GM12864 (cell line): ENCODE measurements at regions not wholly inside any gene's neighbourhood (a gene's known extent, or its start where the extent isn't known, plus 50 kb on each side); places are given as distances from the start of the nearest gene placed in this dataset.

Experiments
- DNase-seq: peaks from one replicate; pipeline ENCODE4 v3.0.0-alpha.2; 2011; ENCODE audit warnings: low read depth
- H3K4me3 ChIP-seq: 2 replicates; pipeline ENCODE4 v1.5.1; 2011; ENCODE audit warnings: mild to moderate bottlenecking, low read depth, low read length, control low read depth
- TF ChIP-seq, protein P1 (sequence below): IDR thresholded peaks from 2 replicates; pipeline ENCODE4 v1.5.1; 2011; ENCODE audit warnings: low read depth, mild to moderate bottlenecking, moderate library complexity, low read length, control low read depth, inconsistent platforms; ENCODE audit errors: missing control alignments

GRCh38 chr3:174639406-174639805, 219.7 kb upstream of the NAALADL2 start:
- DNase-seq = no peak
- no peak overlapping the region for H3K4me3 ChIP-seq
- TF ChIP-seq, protein P1, sequence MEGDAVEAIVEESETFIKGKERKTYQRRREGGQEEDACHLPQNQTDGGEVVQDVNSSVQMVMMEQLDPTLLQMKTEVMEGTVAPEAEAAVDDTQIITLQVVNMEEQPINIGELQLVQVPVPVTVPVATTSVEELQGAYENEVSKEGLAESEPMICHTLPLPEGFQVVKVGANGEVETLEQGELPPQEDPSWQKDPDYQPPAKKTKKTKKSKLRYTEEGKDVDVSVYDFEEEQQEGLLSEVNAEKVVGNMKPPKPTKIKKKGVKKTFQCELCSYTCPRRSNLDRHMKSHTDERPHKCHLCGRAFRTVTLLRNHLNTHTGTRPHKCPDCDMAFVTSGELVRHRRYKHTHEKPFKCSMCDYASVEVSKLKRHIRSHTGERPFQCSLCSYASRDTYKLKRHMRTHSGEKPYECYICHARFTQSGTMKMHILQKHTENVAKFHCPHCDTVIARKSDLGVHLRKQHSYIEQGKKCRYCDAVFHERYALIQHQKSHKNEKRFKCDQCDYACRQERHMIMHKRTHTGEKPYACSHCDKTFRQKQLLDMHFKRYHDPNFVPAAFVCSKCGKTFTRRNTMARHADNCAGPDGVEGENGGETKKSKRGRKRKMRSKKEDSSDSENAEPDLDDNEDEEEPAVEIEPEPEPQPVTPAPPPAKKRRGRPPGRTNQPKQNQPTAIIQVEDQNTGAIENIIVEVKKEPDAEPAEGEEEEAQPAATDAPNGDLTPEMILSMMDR = no peak

DNA sequence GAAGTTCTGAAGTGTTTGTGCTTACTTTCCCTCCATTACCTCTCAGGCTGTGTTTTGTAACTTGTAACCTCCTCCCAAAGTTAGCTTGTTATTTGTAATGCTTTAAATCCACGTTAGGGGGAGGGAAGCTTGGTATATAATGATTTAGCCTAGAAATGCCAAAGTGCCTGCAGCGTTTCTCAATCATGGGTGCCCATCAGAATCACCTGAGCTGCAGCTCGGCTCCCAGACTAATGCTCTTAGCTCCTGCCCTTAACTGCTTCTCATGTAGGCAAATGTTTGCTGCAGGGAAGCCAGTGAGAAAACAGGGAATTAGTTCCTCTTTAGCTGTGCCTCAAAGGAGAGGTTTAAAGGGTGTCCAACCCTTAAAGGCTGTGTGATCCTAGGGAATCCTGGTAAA, 219.2 kb upstream of the NAALADL2 start:
- no peak overlapping the region for H3K4me3 ChIP-seq
- TF ChIP-seq, protein P1 = no peak
- no peak for DNase-seq

DNA sequence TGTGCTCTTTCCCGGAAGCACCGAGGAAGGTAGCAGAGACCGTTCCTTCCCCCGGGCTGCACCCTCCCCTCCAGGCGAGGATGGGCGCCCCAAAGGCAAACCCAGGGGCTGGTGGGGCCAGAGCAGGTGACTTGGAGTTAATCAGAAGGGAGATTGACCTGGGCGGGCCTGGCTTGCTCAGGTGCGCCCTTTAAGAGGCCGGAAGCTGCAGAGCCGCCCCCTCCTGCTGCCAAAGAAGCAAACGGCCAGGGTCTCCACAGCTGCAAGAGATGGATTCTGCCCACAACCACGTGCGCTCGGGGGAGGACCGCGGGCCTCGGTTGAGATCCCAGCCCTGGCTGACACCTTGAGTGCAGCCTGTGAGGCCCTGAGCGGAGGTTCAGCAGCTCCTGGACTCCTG, 218.2 kb upstream of the NAALADL2 start:
- no peak for DNase-seq
- TF ChIP-seq, protein P1 = no peak
- no peak overlapping the region for H3K4me3 ChIP-seq

DNA sequence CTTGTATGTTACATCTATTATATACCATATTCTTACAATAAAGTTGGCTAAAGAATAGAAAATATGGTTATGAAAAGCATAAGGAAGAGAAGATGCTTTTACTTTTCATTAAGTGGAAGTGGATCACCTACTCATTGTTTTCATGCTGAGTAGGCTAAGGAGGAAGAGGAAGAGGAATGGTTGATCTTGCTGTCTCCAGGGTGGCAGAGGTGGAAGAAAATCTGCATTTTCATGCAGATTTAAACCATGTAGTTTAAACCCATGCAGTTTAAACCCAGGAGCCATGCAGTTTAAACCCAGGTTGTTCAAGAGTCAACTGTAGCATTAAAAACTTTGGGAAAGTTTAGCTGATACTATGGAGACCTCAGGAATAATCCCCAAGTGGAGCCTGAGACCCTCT, 214.8 kb upstream of the NAALADL2 start:
- no peak overlapping the region for H3K4me3 ChIP-seq
- no peak for DNase-seq
- TF ChIP-seq, protein P1 = no peak

DNA sequence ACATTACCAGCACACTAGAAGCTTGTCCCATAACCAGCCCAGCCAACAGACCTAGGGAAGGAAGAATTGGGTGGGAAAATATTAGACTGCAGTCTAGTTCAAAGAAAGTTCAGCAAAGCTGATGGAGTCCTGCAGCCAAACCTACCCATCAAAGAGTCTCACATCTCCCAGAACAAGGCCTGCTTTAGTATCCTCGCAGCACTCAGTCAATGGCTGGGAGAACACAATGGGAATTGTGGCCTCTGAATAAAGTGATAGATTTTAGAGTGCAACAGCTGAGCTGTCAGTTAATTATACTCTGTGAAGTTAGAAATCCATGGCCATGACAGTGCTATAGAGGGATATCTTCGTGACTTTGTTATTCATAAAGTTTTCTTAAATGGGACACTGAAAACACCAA, 207.2 kb upstream of the NAALADL2 start:
- no peak overlapping the region for H3K4me3 ChIP-seq
- TF ChIP-seq, protein P1 = no peak
- no peak for DNase-seq

DNA sequence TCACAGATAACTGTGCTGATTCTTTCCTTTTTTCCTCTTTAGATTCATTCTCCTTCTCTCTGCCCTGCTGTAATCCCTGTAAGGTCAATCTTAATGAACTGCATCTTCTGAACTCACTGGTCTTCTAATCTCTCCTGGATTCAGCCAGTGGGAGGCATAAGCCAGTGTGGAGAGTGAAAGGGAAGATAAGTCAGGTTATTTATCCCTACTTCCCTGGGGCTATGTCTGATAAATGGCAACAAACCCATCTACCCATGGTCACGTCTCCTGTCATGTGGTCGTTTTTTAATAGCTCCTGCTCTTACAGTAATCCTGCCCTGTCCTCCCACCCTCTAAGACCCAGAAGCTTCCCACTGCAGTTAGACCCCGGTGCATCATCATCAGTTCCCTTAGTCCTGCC, 199.6 kb upstream of the NAALADL2 start:
- no peak overlapping the region for H3K4me3 ChIP-seq
- TF ChIP-seq, protein P1 = no peak
- DNase-seq = no peak

DNA sequence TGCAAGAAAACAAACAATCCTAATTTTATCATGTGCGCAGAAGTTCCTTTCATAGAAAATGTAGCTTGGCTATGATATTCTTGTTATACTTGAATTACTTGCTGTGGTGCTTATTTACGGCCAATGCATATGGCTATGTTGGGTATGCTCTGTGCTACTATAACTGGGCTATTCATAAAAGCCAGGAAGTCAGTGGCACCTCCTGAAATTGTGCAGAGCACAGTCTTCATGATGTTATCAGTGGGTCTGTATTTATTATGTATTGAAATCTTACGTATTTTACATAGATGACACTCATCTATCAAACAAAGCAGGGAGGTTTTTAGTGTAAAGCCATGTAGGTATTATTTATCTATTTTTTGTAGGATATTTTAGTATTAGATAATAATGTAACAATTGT, 196.5 kb upstream of the NAALADL2 start:
- H3K4me3 ChIP-seq = no peak overlapping the region
- TF ChIP-seq, protein P1 = no peak
- DNase-seq = no peak
